ENCODE measurements at regions not wholly inside any gene's neighbourhood (a gene's known extent, or its start where the extent isn't known, plus 50 kb on each side); places are given as distances from the start of the nearest gene placed in this dataset.

DNA sequence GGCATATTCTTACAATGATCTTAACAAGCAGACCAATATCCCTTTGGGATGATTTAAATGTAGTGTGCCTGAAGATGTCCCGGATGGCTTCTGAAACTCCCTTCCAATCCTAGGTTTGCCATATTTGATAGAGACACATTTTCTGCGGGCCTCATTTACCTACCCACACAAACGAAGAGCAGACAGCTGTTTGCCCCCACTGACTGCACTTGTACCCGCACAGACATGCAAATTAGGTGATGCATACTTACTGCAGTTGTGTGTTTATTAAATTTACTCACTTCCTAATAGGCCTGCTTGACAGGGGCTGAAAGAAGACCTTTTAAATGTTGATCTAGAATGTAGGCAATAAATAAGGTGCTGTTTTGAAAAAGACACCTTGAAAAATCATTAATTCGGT lies 257.9 kb upstream of the RRP15 start:
- TF ChIP-seq, protein P1, sequence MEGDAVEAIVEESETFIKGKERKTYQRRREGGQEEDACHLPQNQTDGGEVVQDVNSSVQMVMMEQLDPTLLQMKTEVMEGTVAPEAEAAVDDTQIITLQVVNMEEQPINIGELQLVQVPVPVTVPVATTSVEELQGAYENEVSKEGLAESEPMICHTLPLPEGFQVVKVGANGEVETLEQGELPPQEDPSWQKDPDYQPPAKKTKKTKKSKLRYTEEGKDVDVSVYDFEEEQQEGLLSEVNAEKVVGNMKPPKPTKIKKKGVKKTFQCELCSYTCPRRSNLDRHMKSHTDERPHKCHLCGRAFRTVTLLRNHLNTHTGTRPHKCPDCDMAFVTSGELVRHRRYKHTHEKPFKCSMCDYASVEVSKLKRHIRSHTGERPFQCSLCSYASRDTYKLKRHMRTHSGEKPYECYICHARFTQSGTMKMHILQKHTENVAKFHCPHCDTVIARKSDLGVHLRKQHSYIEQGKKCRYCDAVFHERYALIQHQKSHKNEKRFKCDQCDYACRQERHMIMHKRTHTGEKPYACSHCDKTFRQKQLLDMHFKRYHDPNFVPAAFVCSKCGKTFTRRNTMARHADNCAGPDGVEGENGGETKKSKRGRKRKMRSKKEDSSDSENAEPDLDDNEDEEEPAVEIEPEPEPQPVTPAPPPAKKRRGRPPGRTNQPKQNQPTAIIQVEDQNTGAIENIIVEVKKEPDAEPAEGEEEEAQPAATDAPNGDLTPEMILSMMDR (IDR thresholded peaks at IDR 0.05): no peak
- H3K9me3 ChIP-seq: no peaks in the 10 kb centered on the region
- no peaks in the 10 kb centered on the region for H3K36me3 ChIP-seq
- H3K27ac ChIP-seq: no peak overlapping the region
- H3K4me3 ChIP-seq: no peak overlapping the region
- intact Hi-C loops (cut with DNase I): no loop called here
- H3K4me1 ChIP-seq: peaks cover 3% of the 10 kb centered on the region
- DNase-seq: no peak
- H3K27me3 ChIP-seq: no peaks in the 10 kb centered on the region
- ATAC-seq: no peak

DNA sequence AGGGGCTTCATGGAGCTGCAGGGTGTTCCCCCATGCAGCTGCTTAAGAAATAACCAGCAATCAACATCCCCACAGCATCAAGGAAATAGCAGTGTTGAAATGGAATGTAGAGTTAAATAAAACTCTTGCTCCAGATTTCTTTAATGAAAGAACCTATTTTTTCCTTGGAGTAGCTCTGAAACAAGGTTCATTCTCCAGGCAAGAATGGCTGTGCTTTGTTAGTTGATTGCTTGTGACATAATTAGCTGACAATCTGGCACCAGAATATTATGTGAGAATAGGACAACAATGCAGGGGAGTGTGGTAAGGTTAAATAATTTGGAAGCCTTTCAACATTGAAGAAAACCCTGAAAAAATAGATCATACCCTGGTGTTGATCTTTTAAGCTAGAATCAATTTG lies 254.2 kb upstream of the RRP15 start:
- ATAC-seq (no peak), DNase-seq (no peak)
- no peaks in the 10 kb centered on the region for H3K9me3 ChIP-seq
- H3K27ac ChIP-seq: no peak overlapping the region
- H3K36me3 ChIP-seq: no peaks in the 10 kb centered on the region
- no peaks in the 10 kb centered on the region for H3K27me3 ChIP-seq
- TF ChIP-seq, protein P1 (IDR thresholded peaks at IDR 0.05): no peak
- intact Hi-C loops (cut with DNase I): no loop called here
- peaks cover 3% of the 10 kb centered on the region for H3K4me1 ChIP-seq
- H3K4me3 ChIP-seq: no peak overlapping the region

DNA sequence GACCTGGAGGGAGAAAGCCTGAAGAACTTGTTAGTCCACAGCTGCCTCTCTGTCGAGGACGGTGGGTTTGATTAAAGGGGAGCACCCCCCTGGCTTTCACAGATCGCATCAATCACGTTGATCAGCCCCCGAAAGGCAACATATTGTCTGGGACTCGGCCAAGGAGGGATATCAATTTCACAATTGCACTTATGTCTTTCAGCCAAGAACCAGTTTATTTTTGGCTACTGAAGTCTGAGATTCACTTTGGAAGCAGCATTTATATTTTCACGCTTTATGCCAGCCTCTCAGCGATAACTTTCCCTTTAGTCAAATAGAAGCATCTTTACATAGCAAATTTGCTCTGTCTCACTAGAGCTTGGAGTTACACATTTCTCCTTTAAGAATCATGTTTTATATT lies 253.2 kb upstream of the RRP15 start:
- Histone ChIP-seq H3K36me3 (no peaks in the 10 kb centered on the region), H3K4me1 (peaks cover 3% of the 10 kb centered on the region), H3K27ac (no peak overlapping the region), H3K4me3 (no peak overlapping the region), H3K9me3 (no peaks in the 10 kb centered on the region), H3K27me3 (no peaks in the 10 kb centered on the region)
- TF ChIP-seq, protein P1 (IDR thresholded peaks at IDR 0.05): no peak
- intact Hi-C loops (cut with DNase I): no loop called here
- DNase-seq (no peak), ATAC-seq (no peak)

DNA sequence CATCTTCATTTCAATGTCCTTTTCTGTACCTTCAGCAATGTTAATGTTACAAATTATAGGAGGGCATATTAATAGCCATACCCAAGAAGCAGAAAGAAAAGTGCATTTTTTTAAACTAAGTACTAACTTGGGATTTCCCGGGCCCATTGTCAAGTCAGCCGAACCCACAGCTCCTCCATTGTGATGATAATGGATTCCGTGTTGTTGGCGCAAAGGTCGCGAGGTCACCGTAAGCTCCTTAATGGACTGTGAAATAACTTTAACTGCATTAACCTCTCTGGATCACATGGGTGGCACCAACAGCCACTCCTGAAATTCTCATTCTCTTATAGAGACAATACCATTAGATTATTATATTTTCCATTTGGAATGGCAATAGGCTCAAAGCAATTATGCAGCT lies 250.6 kb upstream of the RRP15 start:
- intact Hi-C loops (cut with DNase I): no loop called here
- H3K4me1 ChIP-seq: peaks cover 3% of the 10 kb centered on the region
- no peak overlapping the region for H3K4me3 ChIP-seq
- TF ChIP-seq, protein P1 (IDR thresholded peaks at IDR 0.05): no peak
- H3K9me3 ChIP-seq: no peaks in the 10 kb centered on the region
- ATAC-seq: no peak
- no peaks in the 10 kb centered on the region for H3K36me3 ChIP-seq
- DNase-seq: no peak
- no peaks in the 10 kb centered on the region for H3K27me3 ChIP-seq
- no peak overlapping the region for H3K27ac ChIP-seq

DNA sequence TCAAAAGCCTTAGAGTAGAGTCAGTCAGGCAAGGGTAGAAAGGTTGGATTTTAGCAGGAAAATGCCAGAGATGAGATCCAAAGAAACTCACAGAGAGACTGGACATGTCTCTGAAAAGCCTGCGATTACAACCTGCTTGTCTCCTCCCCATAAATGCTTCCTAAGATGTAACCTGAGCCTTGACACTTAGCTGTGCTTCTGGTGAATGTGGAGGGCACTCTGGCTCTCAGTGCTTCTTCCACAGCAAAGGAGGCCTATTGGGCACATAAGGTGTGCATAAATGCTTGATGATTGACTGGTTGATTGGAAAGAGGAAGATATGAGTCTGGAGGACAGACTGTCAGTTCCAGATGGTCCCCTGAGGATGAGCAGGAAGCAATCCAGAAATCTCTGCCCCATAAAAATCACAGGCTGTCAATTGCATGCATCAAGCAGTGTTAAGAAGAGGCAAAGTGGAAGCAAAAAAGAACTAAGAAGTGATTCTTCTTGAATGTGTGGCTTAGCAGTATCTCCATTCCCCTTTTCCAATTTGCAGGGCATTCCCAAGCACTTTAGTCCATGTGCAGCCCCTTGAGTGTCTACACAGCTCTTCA lies 236.2 kb upstream of the RRP15 start:
- DNase-seq: no peak
- Histone ChIP-seq H3K36me3 (no peaks in the 10 kb centered on the region), H3K9me3 (no peaks in the 10 kb centered on the region), H3K4me3 (no peak overlapping the region), H3K4me1 (no peaks in the 10 kb centered on the region), H3K27ac (no peak overlapping the region), H3K27me3 (no peaks in the 10 kb centered on the region)
- no peak for ATAC-seq
- TF ChIP-seq, protein P1 (IDR thresholded peaks at IDR 0.05): no peak
- intact Hi-C loops (cut with DNase I): no loop called here

DNA sequence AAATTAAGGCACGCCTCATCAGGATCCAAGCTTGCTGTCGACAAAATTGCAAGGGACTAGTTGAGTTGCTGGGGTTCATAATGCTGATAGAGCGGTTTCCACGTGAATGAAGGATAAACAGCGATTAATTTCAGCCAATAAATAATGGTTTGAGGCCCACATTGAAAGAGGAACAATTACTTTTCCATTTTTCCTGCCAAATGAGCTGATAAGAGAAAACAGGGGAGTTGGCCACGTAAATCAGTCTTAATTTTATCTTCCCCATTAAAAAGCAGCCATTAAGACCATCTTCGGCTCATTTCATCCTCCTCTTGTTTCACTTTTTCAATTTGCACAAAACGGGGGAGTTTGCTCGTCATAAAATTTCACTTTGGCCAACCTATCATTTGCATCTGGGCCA lies 235.5 kb upstream of the RRP15 start:
- no peaks in the 10 kb centered on the region for H3K27me3 ChIP-seq
- H3K4me3 ChIP-seq: no peak overlapping the region
- no peaks in the 10 kb centered on the region for H3K4me1 ChIP-seq
- TF ChIP-seq, protein P1 (IDR thresholded peaks at IDR 0.05): no peak
- ATAC-seq (no peak), DNase-seq (no peak)
- H3K27ac ChIP-seq: no peak overlapping the region
- H3K36me3 ChIP-seq: no peaks in the 10 kb centered on the region
- intact Hi-C loops (cut with DNase I): no loop called here
- no peaks in the 10 kb centered on the region for H3K9me3 ChIP-seq

Measured in upper lobe of right lung (tissue), 1 donor.